Astrocyte of the cerebellum (primary cell): ENCODE measurements at regions not wholly inside any gene's neighbourhood (a gene's known extent, or its start where the extent isn't known, plus 50 kb on each side); places are given as distances from the start of the nearest gene placed in this dataset.

Experiments used
- DNase-seq: peaks from one replicate; pipeline ENCODE4 v3.0.0-alpha.2; 2011; ENCODE audit warnings: low read depth
- H3K4me3 ChIP-seq: 2 replicates; pipeline ENCODE4 v1.5.1; 2011; ENCODE audit warnings: mild to moderate bottlenecking, low read depth, low read length, moderate library complexity
- in situ Hi-C: cut with HindIII; loops from 2 replicates; pipeline ENCODE4 v1.10.0; 2017; ENCODE audit warnings: low sequenced_read_pairs
- TF ChIP-seq, protein P1 (sequence below): IDR thresholded peaks from 2 replicates; pipeline ENCODE4 v1.5.1; 2012; ENCODE audit warnings: low read length, low read depth, moderate library complexity, mild to moderate bottlenecking; ENCODE audit errors: missing control alignments

DNA sequence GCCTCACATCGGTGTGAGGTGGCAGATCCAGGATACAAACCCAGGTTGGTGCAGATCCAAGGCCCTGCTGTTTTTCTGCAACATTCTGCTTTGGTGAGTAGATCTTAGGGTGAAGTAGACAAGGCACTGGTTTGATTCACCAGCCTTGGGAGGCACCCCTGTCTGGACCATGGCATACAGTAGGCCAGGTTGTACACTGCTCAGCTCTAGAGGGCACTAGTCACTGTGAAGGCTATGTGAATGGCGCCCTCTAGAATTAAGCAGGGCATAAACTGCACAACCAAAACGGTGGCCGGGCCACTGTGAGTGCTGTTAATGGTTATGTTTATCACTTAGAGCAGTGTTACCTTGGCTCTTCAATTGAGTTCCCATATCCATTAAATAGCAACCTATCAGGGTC, 280.6 kb upstream of the PWP1 start:
- in situ Hi-C loops, result no loop called here
- DNase-seq, result no peak
- no peak overlapping the region for H3K4me3 ChIP-seq
- TF ChIP-seq, protein P1, sequence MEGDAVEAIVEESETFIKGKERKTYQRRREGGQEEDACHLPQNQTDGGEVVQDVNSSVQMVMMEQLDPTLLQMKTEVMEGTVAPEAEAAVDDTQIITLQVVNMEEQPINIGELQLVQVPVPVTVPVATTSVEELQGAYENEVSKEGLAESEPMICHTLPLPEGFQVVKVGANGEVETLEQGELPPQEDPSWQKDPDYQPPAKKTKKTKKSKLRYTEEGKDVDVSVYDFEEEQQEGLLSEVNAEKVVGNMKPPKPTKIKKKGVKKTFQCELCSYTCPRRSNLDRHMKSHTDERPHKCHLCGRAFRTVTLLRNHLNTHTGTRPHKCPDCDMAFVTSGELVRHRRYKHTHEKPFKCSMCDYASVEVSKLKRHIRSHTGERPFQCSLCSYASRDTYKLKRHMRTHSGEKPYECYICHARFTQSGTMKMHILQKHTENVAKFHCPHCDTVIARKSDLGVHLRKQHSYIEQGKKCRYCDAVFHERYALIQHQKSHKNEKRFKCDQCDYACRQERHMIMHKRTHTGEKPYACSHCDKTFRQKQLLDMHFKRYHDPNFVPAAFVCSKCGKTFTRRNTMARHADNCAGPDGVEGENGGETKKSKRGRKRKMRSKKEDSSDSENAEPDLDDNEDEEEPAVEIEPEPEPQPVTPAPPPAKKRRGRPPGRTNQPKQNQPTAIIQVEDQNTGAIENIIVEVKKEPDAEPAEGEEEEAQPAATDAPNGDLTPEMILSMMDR, result peak; percentile 59

DNA sequence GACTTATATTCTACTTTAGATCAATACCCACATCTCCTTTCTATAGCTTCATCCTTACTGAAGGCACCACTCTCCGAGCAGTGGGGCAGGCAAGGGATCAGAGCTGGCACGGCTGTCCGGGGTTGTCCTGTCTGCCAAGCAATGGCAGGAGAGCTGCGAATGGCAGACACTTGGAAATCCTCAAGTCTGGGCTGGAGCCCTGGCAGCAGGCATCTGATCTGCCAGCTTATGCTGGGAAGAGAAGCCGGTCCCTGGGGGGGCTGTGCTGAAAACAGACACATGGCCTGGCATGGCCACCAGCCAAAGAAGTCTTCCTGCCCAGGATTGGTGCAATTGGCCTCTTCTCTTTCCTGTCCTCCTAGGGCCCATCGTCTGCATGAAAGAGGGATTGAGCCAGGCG, 280.2 kb upstream of the PWP1 start:
- no peak overlapping the region for H3K4me3 ChIP-seq
- no peak for DNase-seq
- in situ Hi-C loops, result no loop called here
- TF ChIP-seq, protein P1, result no peak

DNA sequence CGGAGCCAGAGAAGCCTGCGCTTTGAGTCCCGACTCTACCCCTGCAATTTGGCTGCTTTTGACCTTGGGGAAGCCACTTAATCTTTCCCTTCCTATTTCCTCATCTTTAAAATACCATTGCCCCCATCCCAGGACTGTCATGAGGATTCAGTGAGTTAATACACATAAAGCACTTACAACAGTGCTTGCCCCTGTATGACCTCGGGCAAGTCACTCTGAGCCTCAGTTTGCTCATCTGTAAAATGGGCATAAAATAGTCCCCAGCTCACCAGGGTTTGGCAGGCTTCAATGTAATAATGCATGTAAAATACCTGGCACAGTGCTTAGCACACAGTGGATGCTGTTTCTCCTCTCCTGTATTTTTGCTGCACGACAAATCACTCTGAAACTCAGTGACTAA, 278.7 kb upstream of the PWP1 start:
- in situ Hi-C loops, result no loop called here
- no peak overlapping the region for H3K4me3 ChIP-seq
- TF ChIP-seq, protein P1, result no peak
- DNase-seq, result no peak

DNA sequence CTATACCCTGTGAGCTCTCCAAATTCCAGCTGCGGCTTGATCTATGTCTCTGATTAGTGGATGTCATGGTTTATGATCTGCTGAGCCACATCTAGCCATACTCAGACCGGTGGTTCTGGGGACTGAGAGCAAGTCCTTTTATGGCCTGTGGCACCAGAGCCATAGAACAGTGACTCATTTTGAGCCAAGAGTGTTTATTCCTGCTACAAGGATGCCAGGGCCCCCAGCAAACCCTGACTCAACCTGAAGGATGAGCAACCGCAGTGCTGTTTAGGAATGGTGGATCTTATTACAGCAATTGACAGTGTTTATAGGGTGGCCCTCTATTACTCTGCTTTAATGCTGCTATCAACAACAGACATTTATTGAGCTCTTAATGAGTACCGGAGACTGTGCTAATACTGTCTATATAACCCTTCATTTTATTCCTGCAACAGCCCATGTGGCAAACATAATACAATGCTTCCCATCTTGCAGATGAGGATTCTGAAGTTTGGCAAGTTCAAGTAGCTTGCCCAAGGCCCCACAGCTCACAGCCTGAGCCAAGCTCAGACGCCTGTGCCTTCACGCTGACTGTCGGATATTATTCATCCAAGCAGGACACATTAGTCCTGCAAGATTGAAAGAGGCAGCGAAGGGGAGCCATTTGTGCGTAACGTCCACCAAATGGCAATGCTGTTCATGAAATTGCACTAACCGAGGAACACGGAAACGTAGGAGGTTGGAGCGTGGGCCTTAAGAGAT, 273.6 kb upstream of the PWP1 start:
- H3K4me3 ChIP-seq, result no peak overlapping the region
- TF ChIP-seq, protein P1, result no peak
- DNase-seq, result no peak
- in situ Hi-C loops, result no loop called here

DNA sequence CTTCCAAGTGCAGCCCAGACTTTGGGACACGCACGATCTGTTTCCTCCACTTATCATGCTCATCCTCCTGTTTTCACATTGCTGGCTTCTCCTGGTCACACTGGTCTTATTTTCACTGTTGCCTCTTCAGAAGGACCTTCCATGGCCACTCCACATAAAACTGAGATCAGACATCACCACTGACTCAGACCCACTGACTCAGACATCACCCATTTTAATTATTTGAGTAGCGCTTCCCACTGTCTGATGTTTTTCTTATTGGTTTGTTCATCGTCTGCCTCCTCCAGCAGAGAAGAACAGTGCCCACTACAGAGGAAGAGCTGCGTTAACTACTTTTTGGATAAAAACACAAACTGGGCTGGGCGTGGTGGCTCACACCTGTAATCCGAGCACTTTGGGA, 270.5 kb upstream of the PWP1 start:
- in situ Hi-C loops, result no loop called here
- TF ChIP-seq, protein P1, result peak; percentile 3
- H3K4me3 ChIP-seq, result no peak overlapping the region
- peak; percentile 45 for DNase-seq

DNA sequence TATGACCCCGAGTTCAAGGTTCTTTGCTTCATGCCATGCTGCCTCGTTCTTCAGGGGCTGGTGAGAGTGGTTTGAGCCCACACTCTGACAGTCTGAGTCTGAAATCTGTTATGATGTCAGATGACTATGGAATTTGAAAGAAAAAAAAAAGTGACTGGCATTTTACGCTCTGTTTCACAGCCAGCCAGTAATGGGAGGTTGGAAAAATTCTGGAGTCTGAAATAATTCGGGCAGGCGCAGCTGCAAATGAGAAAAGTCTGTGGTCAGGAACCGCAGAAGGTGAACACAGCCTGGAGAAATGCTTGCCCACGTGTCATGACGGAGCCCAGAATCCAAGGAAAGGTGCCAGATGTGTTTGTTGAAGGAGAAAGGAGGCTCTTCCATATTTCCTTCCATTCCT, 269.8 kb upstream of the PWP1 start:
- TF ChIP-seq, protein P1, result no peak
- peak; percentile 77 for DNase-seq
- in situ Hi-C loops, result no loop called here
- no peak overlapping the region for H3K4me3 ChIP-seq
